ENCODE measurements at regions not wholly inside any gene's neighbourhood (a gene's known extent, or its start where the extent isn't known, plus 50 kb on each side); places are given as distances from the start of the nearest gene placed in this dataset.

GRCh38 chr3:34862456-34862855, 776.9 kb upstream of the ARPP21 start:
- DNase-seq = no peak
- H3K9me3 ChIP-seq = no peaks in the 10 kb centered on the region
- no peak overlapping the region for H3K4me3 ChIP-seq (ENCODE audit: low read depth, low read length)
- H3K4me1 ChIP-seq = no peaks in the 10 kb centered on the region
- no peaks in the 10 kb centered on the region for H3K27me3 ChIP-seq
- TF ChIP-seq CTCF (IDR thresholded peaks at IDR 0.05; ENCODE audit: low read depth, low read length) = no peak
- H3K36me3 ChIP-seq = no peaks in the 10 kb centered on the region

- Histone ChIP-seq H3K36me3 (no peaks in the 10 kb centered on the region), H3K9me3 (no peaks in the 10 kb centered on the region), H3K4me1 (no peaks in the 10 kb centered on the region), H3K27me3 (no peaks in the 10 kb centered on the region), H3K4me3 (ENCODE audit: low read depth, low read length) (no peak overlapping the region)
- no peak for DNase-seq
- no peak for TF ChIP-seq CTCF (IDR thresholded peaks at IDR 0.05; ENCODE audit: low read depth, low read length)
Observed at GRCh38 chr3:34863485-34863884, 775.8 kb upstream of the ARPP21 start.

GRCh38 chr3:34864011-34864410, 775.3 kb upstream of the ARPP21 start:
- no peak for TF ChIP-seq CTCF (IDR thresholded peaks at IDR 0.05; ENCODE audit: low read depth, low read length)
- Histone ChIP-seq H3K36me3 (no peaks in the 10 kb centered on the region), H3K9me3 (no peaks in the 10 kb centered on the region), H3K27me3 (no peaks in the 10 kb centered on the region), H3K4me3 (ENCODE audit: low read depth, low read length) (no peak overlapping the region), H3K4me1 (no peaks in the 10 kb centered on the region)
- DNase-seq = no peak

GRCh38 chr3:34865346-34865745, 774.0 kb upstream of the ARPP21 start:
- no peak for TF ChIP-seq CTCF (IDR thresholded peaks at IDR 0.05; ENCODE audit: low read depth, low read length)
- Histone ChIP-seq H3K4me1 (no peaks in the 10 kb centered on the region), H3K27me3 (no peaks in the 10 kb centered on the region), H3K4me3 (ENCODE audit: low read depth, low read length) (no peak overlapping the region), H3K9me3 (no peaks in the 10 kb centered on the region), H3K36me3 (no peaks in the 10 kb centered on the region)
- DNase-seq = no peak

- no peaks in the 10 kb centered on the region for H3K4me1 ChIP-seq
- no peaks in the 10 kb centered on the region for H3K27me3 ChIP-seq
- no peaks in the 10 kb centered on the region for H3K36me3 ChIP-seq
- H3K9me3 ChIP-seq = no peaks in the 10 kb centered on the region
- no peak overlapping the region for H3K4me3 ChIP-seq (ENCODE audit: low read depth, low read length)
- TF ChIP-seq CTCF (IDR thresholded peaks at IDR 0.05; ENCODE audit: low read depth, low read length) = no peak
- DNase-seq = no peak
Observed at GRCh38 chr3:34868935-34869334, 770.4 kb upstream of the ARPP21 start.

- no peaks in the 10 kb centered on the region for H3K36me3 ChIP-seq
- H3K4me1 ChIP-seq = no peaks in the 10 kb centered on the region
- no peaks in the 10 kb centered on the region for H3K9me3 ChIP-seq
- no peak overlapping the region for H3K4me3 ChIP-seq (ENCODE audit: low read depth, low read length)
- DNase-seq = no peak
- no peak for TF ChIP-seq CTCF (IDR thresholded peaks at IDR 0.05; ENCODE audit: low read depth, low read length)
- no peaks in the 10 kb centered on the region for H3K27me3 ChIP-seq
Observed at GRCh38 chr3:34869696-34870095, 769.6 kb upstream of the ARPP21 start.

Data from BE2C (cell line).